ENCODE measurements at regions not wholly inside any gene's neighbourhood (a gene's known extent, or its start where the extent isn't known, plus 50 kb on each side); places are given as distances from the start of the nearest gene placed in this dataset.

- H4K8ac ChIP-seq (replicated peaks; ENCODE audit: insufficient read length, low read depth, low read length) = no peak overlapping the region
- no peaks in the 10 kb centered on the region for H3K79me1 ChIP-seq (ENCODE audit: insufficient read depth, low read depth, low read length, poor library complexity, severe bottlenecking)
- no peak overlapping the region for H2BK15ac ChIP-seq (ENCODE audit: low read depth, low read length)
- Mint-ChIP-seq H3K36me3 (ENCODE audit: insufficient read depth in 1 of 3, low read depth in 3 of 3) (peaks cover 0 to 25% (median 9%) of the 10 kb centered on the region in 3 experiments; a peak in 5 of 7 replicates), H3K9me3 (peaks cover 19 to 23% of the 10 kb centered on the region in 2 experiments; a peak in 4 of 5 replicates), H3K27ac (no peak overlapping the region), H3K4me3 (no peak overlapping the region), H3K27me3 (ENCODE audit: low read depth) (no peaks in the 10 kb centered on the region), H3K4me1 (no peaks in the 10 kb centered on the region)
- TF ChIP-seq CTCF (conservative IDR thresholded peaks at IDR 0.05) = no peak
- H3T11ph ChIP-seq (ENCODE audit: low read length) = no peak overlapping the region
- no peak overlapping the region for H2AFZ ChIP-seq (ENCODE audit: low read length)
- peaks cover 7% of the 10 kb centered on the region for H3K9me3 ChIP-seq (ENCODE audit: control insufficient read depth, low read depth, low read length)
- H3K4me1 ChIP-seq (ENCODE audit: insufficient read depth, low read length) = no peaks in the 10 kb centered on the region
- H3K27me3 ChIP-seq (ENCODE audit: insufficient read depth, low read length) = no peaks in the 10 kb centered on the region
- H3K18ac ChIP-seq (ENCODE audit: insufficient read length, low read depth, low read length) = no peak overlapping the region
- H3K27ac ChIP-seq (ENCODE audit: insufficient read length, low read depth, low read length) = no peak overlapping the region
- H4K20me1 ChIP-seq (ENCODE audit: control insufficient read depth, insufficient read depth, insufficient read length) = no peaks in the 10 kb centered on the region
- no peak overlapping the region for H3K4me2 ChIP-seq (ENCODE audit: insufficient read depth, insufficient read length, low read length)
- H2BK20ac ChIP-seq (ENCODE audit: low read depth, low read length, poor library complexity, severe bottlenecking) = no peak overlapping the region
- H3K79me2 ChIP-seq (ENCODE audit: insufficient read depth, low read length) = no peaks in the 10 kb centered on the region
- no peak overlapping the region for H3K14ac ChIP-seq (ENCODE audit: insufficient read depth, low read length)
- DNase-seq = no peak
- no peak overlapping the region for H3K56ac ChIP-seq (ENCODE audit: insufficient read length, low read depth, low read length)
- no peak overlapping the region for H2BK5ac ChIP-seq (ENCODE audit: insufficient read length, low read length)
- H4K91ac ChIP-seq (ENCODE audit: insufficient read length, low read depth, low read length) = no peak overlapping the region
- no peak overlapping the region for H3K23ac ChIP-seq (ENCODE audit: insufficient read length, low read depth, low read length)
- no peak overlapping the region for H3K9ac ChIP-seq (ENCODE audit: extremely low read depth, insufficient read length, low read length)
- no peak overlapping the region for H2BK12ac ChIP-seq (ENCODE audit: insufficient read length, low read depth, low read length)
- no peak overlapping the region for H4K5ac ChIP-seq (ENCODE audit: insufficient read length, low read depth, low read length)
- no peak overlapping the region for H2BK120ac ChIP-seq (ENCODE audit: low read depth, low read length, poor library complexity, severe bottlenecking)
- no peaks in the 10 kb centered on the region for H3K23me2 ChIP-seq (ENCODE audit: insufficient read length, low read depth, low read length, poor library complexity, severe bottlenecking)
- WGBS (ENCODE audit: extremely low coverage, insufficient read length, low lambda C conversion rate) = no CpG with 5 or more reads among the region's 2 CpGs
- no peak overlapping the region for H3K4ac ChIP-seq (ENCODE audit: low read depth, low read length)
- no peak overlapping the region for H2AK5ac ChIP-seq (ENCODE audit: insufficient read length, low read length)
Observed at GRCh38 chr18:53660306-53660705, 564.2 kb downstream of the MBD2 start.

Measured in H9 (cell line).